A673 (cell line): ENCODE measurements at regions not wholly inside any gene's neighbourhood (a gene's known extent, or its start where the extent isn't known, plus 50 kb on each side); places are given as distances from the start of the nearest gene placed in this dataset.
"Not testable (repeated sequence)": the region's sequence is repeated elsewhere in the genome, so short reads cannot be mapped to it uniquely, and the experiment has no call there.

ENCODE experiments used
- BruUV-seq: library from RNA; stranded (reverse); fragments of 400-500 nt; replicated peaks from 2 replicates; lab custom pipeline; 2021; lab: Mats Ljungman, UMichigan
- CTCF ChIA-PET: fragments of 300-600 bp; sonication (Branson Sonifier 250); formaldehyde crosslinking; loops from one replicate; lab custom pipeline; 2022; ENCODE audit warnings: antibody characterized with exemption; lab: Charles Lee
- POLR2A ChIA-PET: fragments of 300-600 bp; sonication (Branson Sonifier 250); formaldehyde crosslinking; loops from one replicate; lab custom pipeline; 2022; ENCODE audit warnings: antibody characterized with exemption; ENCODE audit not compliant: low non-redundant PET; lab: Charles Lee
- DNase-seq: peaks from one replicate; pipeline ENCODE4 v3.0.0-alpha.2; 2015; ENCODE audit warnings: low spot score
- H3K27ac ChIP-seq: fragments of 200-600 bp; sonication (generic); 2 replicates; pipeline ENCODE4 v1.5.1; 2016; ENCODE audit warnings: mixed run types, low read depth, mild to moderate bottlenecking, mixed read lengths, antibody characterized with exemption, low read length; ENCODE audit not compliant: poor library complexity, severe bottlenecking
- H3K27me3 ChIP-seq: fragments of 200-600 bp; sonication (generic); replicated peaks from 2 replicates; pipeline ENCODE4 v1.6.1; 2017; ENCODE audit warnings: mixed run types, low read depth, mild to moderate bottlenecking, mixed read lengths, antibody characterized with exemption, low read length; ENCODE audit not compliant: insufficient read depth, poor library complexity
- H3K36me3 ChIP-seq: fragments of 200-600 bp; sonication (generic); 2 replicates; pipeline ENCODE4 v1.6.1; 2016; ENCODE audit warnings: mixed run types, mild to moderate bottlenecking, mixed read lengths, antibody characterized with exemption, low read length; ENCODE audit not compliant: insufficient read depth, poor library complexity, severe bottlenecking
- H3K4me1 ChIP-seq: fragments of 200-600 bp; sonication (generic); 2 replicates; pipeline ENCODE4 v1.6.1; 2017; ENCODE audit warnings: mixed run types, mild to moderate bottlenecking, mixed read lengths, antibody characterized with exemption, low read length; ENCODE audit not compliant: insufficient read depth, poor library complexity, severe bottlenecking
- H3K4me3 ChIP-seq: fragments of 200-600 bp; sonication (generic); 2 replicates; pipeline ENCODE4 v1.5.1; 2016; ENCODE audit warnings: low read depth, mixed run types, mild to moderate bottlenecking, mixed read lengths, low read length; ENCODE audit not compliant: poor library complexity, severe bottlenecking
- H3K9me3 ChIP-seq: fragments of 200-600 bp; sonication (generic); 2 replicates; pipeline ENCODE4 v1.6.1; 2016; ENCODE audit warnings: mixed run types, low read depth, mild to moderate bottlenecking, mixed read lengths, antibody characterized with exemption, low read length; ENCODE audit not compliant: poor library complexity, severe bottlenecking
- EZH2 ChIP-seq: fragments of 200-600 bp; sonication (generic); IDR thresholded peaks from 2 replicates; pipeline ENCODE4 v1.6.1; 2017; ENCODE audit warnings: borderline replicate concordance, low read depth, mild to moderate bottlenecking, mixed read lengths, antibody characterized with exemption, low read length; ENCODE audit not compliant: poor library complexity, severe bottlenecking
- intact Hi-C: fragments of 100-400 bp; cut with micrococcal nuclease; formaldehyde crosslinking; loops from one replicate; pipeline ENCODE4 v1.10.0; 2022; ENCODE audit not compliant: unreplicated experiment
- TF ChIP-seq, protein P1 (sequence below): fragments of 300-800, 200-600 bp; sonication (generic); conservative IDR thresholded peaks from 2 replicates; pipeline ENCODE4 v1.5.1; 2017; ENCODE audit warnings: low read depth, mild to moderate bottlenecking, antibody characterized with exemption, low read length, moderate library complexity, mixed read lengths

DNA sequence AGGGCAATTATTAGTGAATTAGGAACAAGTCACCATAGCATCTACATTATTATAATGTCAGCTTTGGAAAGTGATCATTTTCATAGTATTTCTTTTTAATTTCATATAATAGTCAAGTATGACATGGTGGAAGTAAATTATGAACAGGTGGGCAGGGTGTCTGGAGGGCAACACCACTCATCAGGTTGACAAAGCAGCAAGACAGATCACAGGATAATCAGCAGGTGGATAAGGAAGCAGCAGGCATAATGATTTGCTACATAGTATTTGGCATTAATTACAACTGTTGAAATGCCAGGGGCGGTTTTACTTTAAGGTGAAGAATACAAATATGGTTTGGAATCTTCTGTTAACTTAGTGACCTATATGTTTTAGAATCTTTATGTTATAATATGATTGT lies 1342.2 kb downstream of the PLA2G4A start:
- TF ChIP-seq EZH2: no peak
- TF ChIP-seq, protein P1, sequence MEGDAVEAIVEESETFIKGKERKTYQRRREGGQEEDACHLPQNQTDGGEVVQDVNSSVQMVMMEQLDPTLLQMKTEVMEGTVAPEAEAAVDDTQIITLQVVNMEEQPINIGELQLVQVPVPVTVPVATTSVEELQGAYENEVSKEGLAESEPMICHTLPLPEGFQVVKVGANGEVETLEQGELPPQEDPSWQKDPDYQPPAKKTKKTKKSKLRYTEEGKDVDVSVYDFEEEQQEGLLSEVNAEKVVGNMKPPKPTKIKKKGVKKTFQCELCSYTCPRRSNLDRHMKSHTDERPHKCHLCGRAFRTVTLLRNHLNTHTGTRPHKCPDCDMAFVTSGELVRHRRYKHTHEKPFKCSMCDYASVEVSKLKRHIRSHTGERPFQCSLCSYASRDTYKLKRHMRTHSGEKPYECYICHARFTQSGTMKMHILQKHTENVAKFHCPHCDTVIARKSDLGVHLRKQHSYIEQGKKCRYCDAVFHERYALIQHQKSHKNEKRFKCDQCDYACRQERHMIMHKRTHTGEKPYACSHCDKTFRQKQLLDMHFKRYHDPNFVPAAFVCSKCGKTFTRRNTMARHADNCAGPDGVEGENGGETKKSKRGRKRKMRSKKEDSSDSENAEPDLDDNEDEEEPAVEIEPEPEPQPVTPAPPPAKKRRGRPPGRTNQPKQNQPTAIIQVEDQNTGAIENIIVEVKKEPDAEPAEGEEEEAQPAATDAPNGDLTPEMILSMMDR: no peak
- H3K4me3 ChIP-seq: no peak overlapping the region
- no peaks in the 10 kb centered on the region for H3K27me3 ChIP-seq
- no peak for DNase-seq
- intact Hi-C loops: no loop called here
- CTCF ChIA-PET: no interaction called here
- no TSS peak for BruUV-seq
- H3K4me1 ChIP-seq: no peaks in the 10 kb centered on the region
- no peaks in the 10 kb centered on the region for H3K36me3 ChIP-seq
- no peaks in the 10 kb centered on the region for H3K9me3 ChIP-seq
- POLR2A ChIA-PET: no interaction called here
- H3K27ac ChIP-seq: no peak overlapping the region

DNA sequence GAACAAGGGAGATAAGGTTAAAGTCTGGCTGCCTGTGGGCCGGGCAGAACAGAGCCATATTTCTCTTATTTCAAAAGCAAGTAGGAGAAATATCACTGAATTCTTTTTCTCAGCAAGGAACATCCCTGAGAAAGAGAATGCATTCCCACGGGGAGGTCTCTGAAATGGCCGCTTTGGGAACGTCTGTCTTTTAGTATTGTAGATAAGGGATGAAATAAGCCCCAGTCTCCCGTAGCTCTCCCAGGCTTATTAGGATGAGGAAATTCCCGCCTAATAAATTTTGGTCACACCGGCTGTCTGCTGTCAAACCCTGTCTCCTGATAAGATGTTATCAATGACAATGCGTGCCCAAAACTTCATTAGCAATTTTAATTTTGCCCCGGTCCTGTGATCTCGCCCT lies 1353.3 kb downstream of the PLA2G4A start:
- H3K27ac ChIP-seq, H3K4me3 ChIP-seq, CTCF ChIA-PET, DNase-seq, intact Hi-C loops, BruUV-seq, H3K27me3 ChIP-seq, H3K9me3 ChIP-seq, H3K4me1 ChIP-seq, H3K36me3 ChIP-seq, POLR2A ChIA-PET: not testable (repeated sequence)

DNA sequence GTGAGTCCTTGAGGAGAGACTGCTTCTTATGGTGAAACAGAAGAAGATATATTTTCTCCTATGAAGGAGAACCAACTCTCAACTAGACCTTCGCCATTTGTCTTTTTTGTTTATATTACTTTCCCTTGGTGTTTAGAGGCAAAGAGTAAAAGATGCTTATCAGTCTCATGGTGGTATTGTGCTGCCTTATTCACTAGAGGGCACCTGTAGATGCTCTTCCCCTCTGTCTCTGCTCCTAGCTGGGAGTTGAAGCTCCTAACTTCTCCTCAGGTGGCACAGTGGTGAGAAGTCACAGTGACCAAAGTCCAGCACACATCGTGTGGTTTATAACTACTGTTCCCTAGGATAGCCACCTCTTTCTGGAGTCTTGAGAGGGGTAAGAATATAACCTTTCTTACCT lies 1359.6 kb downstream of the PLA2G4A start:
- H3K4me1 ChIP-seq: no peaks in the 10 kb centered on the region
- CTCF ChIA-PET: no interaction called here

DNA sequence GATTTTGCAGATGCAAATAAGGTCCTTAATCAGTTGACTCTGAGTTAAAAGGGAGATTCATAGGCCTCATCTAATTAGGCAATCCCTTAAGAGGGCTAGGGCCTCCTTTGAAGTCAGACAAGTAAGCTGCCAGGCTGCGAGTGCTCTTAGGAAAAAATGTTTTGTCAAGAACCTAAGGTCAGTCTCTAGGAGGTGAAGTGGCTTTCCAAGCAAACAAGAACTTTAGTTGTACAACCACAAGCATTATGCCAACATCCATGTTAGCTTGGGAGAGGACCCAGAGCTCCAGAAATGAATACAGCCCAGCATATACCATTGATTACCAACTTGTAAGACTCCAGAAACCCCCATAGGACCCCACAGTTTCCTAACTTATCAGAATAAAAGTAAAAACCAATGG lies 1366.2 kb downstream of the PLA2G4A start:
- H3K4me3 ChIP-seq: no peak overlapping the region
- DNase-seq: no peak
- ChIA-PET CTCF (no interaction called here), POLR2A (no interaction called here)
- TF ChIP-seq EZH2: no peak
- TF ChIP-seq, protein P1: no peak
- no TSS peak for BruUV-seq
- H3K9me3 ChIP-seq: peaks cover 3% of the 10 kb centered on the region
- H3K4me1 ChIP-seq: no peaks in the 10 kb centered on the region
- no peak overlapping the region for H3K27ac ChIP-seq
- no peaks in the 10 kb centered on the region for H3K27me3 ChIP-seq
- intact Hi-C loops: no loop called here
- no peaks in the 10 kb centered on the region for H3K36me3 ChIP-seq

More for the DNA sequence above, 1359.6 kb downstream of the PLA2G4A start:
- POLR2A ChIA-PET: no interaction called here
- Histone ChIP-seq H3K27me3 (no peaks in the 10 kb centered on the region), H3K4me3 (no peak overlapping the region), H3K9me3 (peaks cover 3% of the 10 kb centered on the region), H3K27ac (no peak overlapping the region), H3K36me3 (no peaks in the 10 kb centered on the region)
- no TSS peak for BruUV-seq
- intact Hi-C loops: no loop called here
- no peak for DNase-seq
- TF ChIP-seq, protein P1: no peak
- TF ChIP-seq EZH2: no peak
